Keratinocyte (primary cell): ENCODE measurements at regions not wholly inside any gene's neighbourhood (a gene's known extent, or its start where the extent isn't known, plus 50 kb on each side); places are given as distances from the start of the nearest gene placed in this dataset.

Source experiments
- DNase-seq: peaks from one replicate; pipeline ENCODE4 v3.0.0-alpha.2; 2011; ENCODE audit warnings: low read depth, missing footprints, low spot score
- FAIRE-seq: peaks from 2 replicates; lab custom pipeline; 2011; peaks lifted over from hg19 to GRCh38; lab: Jason Lieb, UNC
- H2AFZ ChIP-seq: 2 replicates; pipeline ENCODE4 v1.6.0; 2012; ENCODE audit warnings: low read length, control low read depth, inconsistent platforms; ENCODE audit not compliant: control insufficient read depth
- H3K27ac ChIP-seq: 2 replicates; pipeline ENCODE4 v1.5.1; 2011; ENCODE audit warnings: low read length; ENCODE audit not compliant: control insufficient read depth, insufficient read depth
- H3K27me3 ChIP-seq: 3 replicates; pipeline ENCODE4 v1.6.0; 2011; ENCODE audit warnings: low read length; ENCODE audit not compliant: control insufficient read depth, insufficient read depth; ENCODE audit errors: extremely low read depth
- H3K36me3 ChIP-seq, 2 experiments: 2 replicates in 1 of 2; 3 replicates in 1 of 2; pipeline ENCODE4 v1.5.1; 2011; ENCODE audit warnings: low read length in 2 of 2, mild to moderate bottlenecking in 1 of 2; ENCODE audit not compliant: control insufficient read depth in 2 of 2, insufficient read depth in 2 of 2; ENCODE audit errors: extremely low read depth in 1 of 2
- H3K4me1 ChIP-seq: 3 replicates; pipeline ENCODE4 v1.5.1; 2011; ENCODE audit warnings: low read length; ENCODE audit not compliant: control insufficient read depth, insufficient read depth; ENCODE audit errors: extremely low read depth
- H3K4me2 ChIP-seq: 3 replicates; pipeline ENCODE4 v1.6.0; 2011; ENCODE audit warnings: low read depth, low read length; ENCODE audit not compliant: control insufficient read depth, insufficient read depth; ENCODE audit errors: extremely low read depth
- H3K4me3 ChIP-seq, 3 experiments: fragments of 200-600 bp in 1 of 3; sonication (generic) in 1 of 3; 2 replicates in 2 of 3; 3 replicates in 1 of 3; pipeline ENCODE4 v1.5.1; 2011 to 2016; ENCODE audit warnings: low read length in 3 of 3, mild to moderate bottlenecking in 3 of 3, control low read depth in 2 of 3, inconsistent platforms in 1 of 3, low read depth in 1 of 3, mixed read lengths in 1 of 3, mixed run types in 1 of 3, moderate library complexity in 1 of 3; ENCODE audit not compliant: control insufficient read depth in 2 of 3, insufficient read depth in 2 of 3; ENCODE audit errors: extremely low read depth in 1 of 3
- H3K79me2 ChIP-seq: 2 replicates; pipeline ENCODE4 v1.6.0; 2012; ENCODE audit warnings: low read length; ENCODE audit not compliant: control insufficient read depth, insufficient read depth
- H3K9ac ChIP-seq: 3 replicates; pipeline ENCODE4 v1.6.0; 2011; ENCODE audit warnings: low read length; ENCODE audit not compliant: control insufficient read depth, insufficient read depth; ENCODE audit errors: extremely low read depth
- H3K9me1 ChIP-seq: 3 replicates; pipeline ENCODE4 v1.6.0; 2011; ENCODE audit warnings: low read length; ENCODE audit not compliant: control insufficient read depth, insufficient read depth; ENCODE audit errors: extremely low read depth
- H3K9me3 ChIP-seq: 2 replicates; pipeline ENCODE4 v1.5.1; 2012; ENCODE audit warnings: low read depth, low read length; ENCODE audit not compliant: control insufficient read depth
- H4K20me1 ChIP-seq: 3 replicates; pipeline ENCODE4 v1.6.0; 2011; ENCODE audit warnings: low read length; ENCODE audit not compliant: control insufficient read depth, insufficient read depth; ENCODE audit errors: extremely low read depth
- EZH2 ChIP-seq: IDR thresholded peaks from one replicate; pipeline ENCODE4 v1.6.1; 2012; ENCODE audit warnings: inconsistent platforms, mild to moderate bottlenecking, low read length, moderate library complexity
- dilution Hi-C: fragments of 300-500 bp; cut with MboI; formaldehyde crosslinking; loops from one replicate; pipeline ENCODE4 v1.7.0; 2020; ENCODE audit warnings: low sequenced_read_pairs; ENCODE audit not compliant: extremely low pct_ligation_motif_present
- TF ChIP-seq, protein P1 (sequence below), 3 experiments: IDR thresholded peaks in 1 of 3; conservative IDR thresholded peaks in 1 of 3; optimal IDR thresholded peaks in 1 of 3; 2 replicates in 2 of 3; 3 replicates in 1 of 3; pipeline versions ENCODE3 to v1.5.1; 2011; ENCODE audit warnings: low read length in 3 of 3, mild to moderate bottlenecking in 3 of 3, moderate library complexity in 2 of 3, control low read depth in 1 of 3, inconsistent platforms in 1 of 3; ENCODE audit not compliant: insufficient read depth in 2 of 3; ENCODE audit errors: extremely low read depth in 1 of 3

DNA sequence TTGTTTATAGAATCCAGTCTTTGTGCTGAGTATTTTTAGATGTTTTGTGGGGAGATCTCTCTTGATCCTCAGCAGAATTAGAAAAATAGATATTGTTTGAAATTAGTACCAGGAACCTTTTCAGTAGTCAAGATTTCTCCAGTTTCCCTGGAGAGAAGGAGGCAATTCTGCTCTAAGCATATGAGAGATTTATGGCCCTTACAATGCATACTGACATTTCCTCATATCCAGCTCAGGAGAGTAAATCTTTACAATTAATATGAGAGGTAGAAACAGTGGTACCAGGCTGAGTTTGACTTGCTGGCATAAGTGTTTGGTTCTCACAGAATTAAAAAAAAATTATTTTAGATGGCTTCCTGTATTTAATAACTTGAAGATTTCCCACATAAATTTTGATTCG is 239.1 kb upstream of the SGO1 start:
- Histone ChIP-seq H3K27ac (no peak overlapping the region), H3K4me2 (no peak overlapping the region), H3K9ac (no peak overlapping the region), H3K36me3 (no peaks in the 10 kb centered on the region), H3K9me1 (no peaks in the 10 kb centered on the region), H2AFZ (no peak overlapping the region), H3K4me1 (no peaks in the 10 kb centered on the region), H3K4me3 (no peak overlapping the region), H3K9me3 (no peaks in the 10 kb centered on the region), H4K20me1 (no peaks in the 10 kb centered on the region), H3K79me2 (no peaks in the 10 kb centered on the region), H3K27me3 (no peaks in the 10 kb centered on the region)
- TF ChIP-seq, protein P1, sequence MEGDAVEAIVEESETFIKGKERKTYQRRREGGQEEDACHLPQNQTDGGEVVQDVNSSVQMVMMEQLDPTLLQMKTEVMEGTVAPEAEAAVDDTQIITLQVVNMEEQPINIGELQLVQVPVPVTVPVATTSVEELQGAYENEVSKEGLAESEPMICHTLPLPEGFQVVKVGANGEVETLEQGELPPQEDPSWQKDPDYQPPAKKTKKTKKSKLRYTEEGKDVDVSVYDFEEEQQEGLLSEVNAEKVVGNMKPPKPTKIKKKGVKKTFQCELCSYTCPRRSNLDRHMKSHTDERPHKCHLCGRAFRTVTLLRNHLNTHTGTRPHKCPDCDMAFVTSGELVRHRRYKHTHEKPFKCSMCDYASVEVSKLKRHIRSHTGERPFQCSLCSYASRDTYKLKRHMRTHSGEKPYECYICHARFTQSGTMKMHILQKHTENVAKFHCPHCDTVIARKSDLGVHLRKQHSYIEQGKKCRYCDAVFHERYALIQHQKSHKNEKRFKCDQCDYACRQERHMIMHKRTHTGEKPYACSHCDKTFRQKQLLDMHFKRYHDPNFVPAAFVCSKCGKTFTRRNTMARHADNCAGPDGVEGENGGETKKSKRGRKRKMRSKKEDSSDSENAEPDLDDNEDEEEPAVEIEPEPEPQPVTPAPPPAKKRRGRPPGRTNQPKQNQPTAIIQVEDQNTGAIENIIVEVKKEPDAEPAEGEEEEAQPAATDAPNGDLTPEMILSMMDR (optimal IDR thresholded peaks at IDR 0.05 in 1 of 3, IDR thresholded peaks at IDR 0.05 in 1 of 3, conservative IDR thresholded peaks at IDR 0.05 in 1 of 3; ENCODE audit: extremely low read depth in 1 of 3, insufficient read depth in 2 of 3, low read length in 3 of 3) = no peak
- TF ChIP-seq EZH2 = no peak
- FAIRE-seq (no peak), DNase-seq (no peak)
- dilution Hi-C loops = no loop called here

- FAIRE-seq = no peak
- H3K9me3 ChIP-seq = no peaks in the 10 kb centered on the region
Observed at GRCh38 chr3:20424086-20424485, 238.1 kb upstream of the SGO1 start.

More at GRCh38 chr3:20424086-20424485, 238.1 kb upstream of the SGO1 start:
- Histone ChIP-seq H3K36me3 (no peaks in the 10 kb centered on the region), H2AFZ (no peak overlapping the region), H3K4me3 (no peak overlapping the region), H3K79me2 (no peaks in the 10 kb centered on the region), H3K27me3 (no peaks in the 10 kb centered on the region), H3K4me1 (no peaks in the 10 kb centered on the region), H4K20me1 (no peaks in the 10 kb centered on the region), H3K9me1 (no peaks in the 10 kb centered on the region), H3K4me2 (no peak overlapping the region), H3K27ac (no peak overlapping the region), H3K9ac (no peak overlapping the region)
- dilution Hi-C loops = no loop called here
- DNase-seq = no peak
- no peak for TF ChIP-seq EZH2
- TF ChIP-seq, protein P1 (optimal IDR thresholded peaks at IDR 0.05 in 1 of 3, IDR thresholded peaks at IDR 0.05 in 1 of 3, conservative IDR thresholded peaks at IDR 0.05 in 1 of 3; ENCODE audit: extremely low read depth in 1 of 3, insufficient read depth in 2 of 3, low read length in 3 of 3) = no peak
